ENCODE measurements at regions not wholly inside any gene's neighbourhood (a gene's known extent, or its start where the extent isn't known, plus 50 kb on each side); places are given as distances from the start of the nearest gene placed in this dataset.
"Not testable (repeated sequence)": the region's sequence is repeated elsewhere in the genome, so short reads cannot be mapped to it uniquely, and the experiment has no call there.

DNA sequence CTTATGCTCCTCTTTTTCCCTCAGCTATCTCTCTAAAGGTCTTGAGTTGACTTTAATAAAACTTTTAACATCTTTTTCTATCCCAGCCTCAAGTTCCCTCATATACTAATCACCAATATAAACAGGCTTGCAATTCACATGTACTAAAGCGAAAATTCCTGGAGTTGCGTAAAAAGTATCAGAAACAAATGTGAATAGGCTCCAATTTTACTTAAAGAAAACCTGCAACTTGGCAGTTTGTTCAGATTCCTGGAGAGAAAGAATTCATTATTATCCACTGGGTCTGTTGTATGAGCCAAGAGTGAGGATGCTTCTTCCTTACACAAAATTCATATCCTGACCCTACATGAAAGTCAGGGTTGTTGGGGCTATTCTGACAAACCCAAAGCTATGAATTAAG lies 384.2 kb downstream of the DTWD2 start:
- peak; percentile 23 for DNase-seq (ENCODE audit: low read depth)

GRCh38 chr5:118603278-118603677 lies 385.1 kb downstream of the DTWD2 start:
- no peak for DNase-seq (ENCODE audit: low read depth)

DNA sequence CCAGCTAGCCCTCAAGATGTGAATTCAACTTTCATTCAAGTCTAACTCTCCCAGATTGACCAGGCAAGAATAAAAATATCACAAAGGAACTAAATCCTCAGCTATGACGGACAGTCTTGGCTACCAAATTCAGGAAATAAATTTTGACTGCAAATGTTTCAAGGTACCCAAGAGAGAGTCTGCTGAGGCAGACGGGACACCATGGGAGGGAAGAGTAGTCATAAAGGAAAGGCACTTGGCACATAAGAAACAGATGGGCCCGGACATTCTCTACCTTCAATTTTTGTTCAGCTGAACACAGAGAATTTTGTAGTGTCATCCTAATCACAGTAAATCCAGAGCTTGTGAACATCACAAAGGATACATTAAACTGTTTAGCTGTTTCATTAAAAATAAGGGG lies 390.0 kb downstream of the DTWD2 start:
- no peak for DNase-seq (ENCODE audit: low read depth)

- DNase-seq (ENCODE audit: low read depth), result no peak
Observed at GRCh38 chr5:118597543-118597942, 390.8 kb downstream of the DTWD2 start.

DNA sequence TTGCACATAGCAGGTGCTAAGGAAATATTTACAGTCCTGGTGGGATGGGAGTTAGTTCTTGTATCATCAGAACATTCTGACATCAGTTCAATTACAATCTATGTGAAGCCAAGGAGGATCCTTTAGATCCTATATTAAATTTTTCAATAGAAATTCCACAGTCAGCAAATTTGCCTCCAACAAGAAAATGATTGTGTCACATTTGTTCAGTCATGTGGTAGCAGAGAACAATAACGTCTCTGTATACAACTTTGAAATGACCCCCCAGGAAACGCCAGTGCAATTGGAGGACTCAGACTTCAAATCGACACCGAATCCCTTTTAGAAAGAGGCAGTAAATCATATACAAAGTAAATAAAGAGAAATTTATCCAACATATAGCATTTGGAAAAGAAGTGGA lies 392.1 kb downstream of the DTWD2 start:
- DNase-seq (ENCODE audit: low read depth), result no peak

GRCh38 chr5:118593003-118593328 lies 395.4 kb downstream of the DTWD2 start:
- DNase-seq (ENCODE audit: low read depth), result no peak

DNA sequence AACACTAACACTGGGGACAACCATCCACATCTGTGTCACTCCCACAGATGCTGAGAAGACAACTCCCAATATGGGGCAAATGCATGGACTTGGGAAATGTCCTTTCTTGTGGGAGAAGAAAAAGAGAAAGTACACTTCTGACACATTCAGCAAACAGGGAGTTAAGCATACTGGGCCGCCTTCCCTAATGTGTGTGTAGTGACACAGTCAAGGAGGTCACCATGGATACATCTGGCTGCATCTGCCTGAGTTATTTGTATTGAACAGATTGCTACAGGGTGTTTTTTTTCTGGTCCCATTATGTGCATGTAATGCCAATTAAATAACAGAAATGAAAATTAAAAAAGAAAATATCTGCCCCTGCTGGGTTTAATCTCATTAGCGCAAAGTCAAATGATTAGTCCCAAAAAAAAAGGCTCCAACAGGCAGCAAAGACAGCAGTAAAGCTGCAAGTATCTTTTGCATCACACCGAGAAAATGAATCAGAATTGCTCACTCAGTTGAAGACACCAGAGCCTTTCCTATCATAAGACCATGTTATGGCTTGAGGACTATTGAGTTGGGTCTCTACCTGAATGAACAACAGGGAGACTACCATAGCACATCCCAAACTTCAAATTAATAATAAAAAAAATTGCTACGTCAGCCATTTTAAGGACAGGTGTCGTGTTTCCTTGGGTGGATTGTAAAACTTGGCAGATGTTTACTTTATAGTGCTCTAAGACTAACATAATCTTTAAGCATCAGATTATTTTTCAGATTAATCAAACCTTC lies 395.9 kb downstream of the DTWD2 start:
- no peak for DNase-seq (ENCODE audit: low read depth)

DNA sequence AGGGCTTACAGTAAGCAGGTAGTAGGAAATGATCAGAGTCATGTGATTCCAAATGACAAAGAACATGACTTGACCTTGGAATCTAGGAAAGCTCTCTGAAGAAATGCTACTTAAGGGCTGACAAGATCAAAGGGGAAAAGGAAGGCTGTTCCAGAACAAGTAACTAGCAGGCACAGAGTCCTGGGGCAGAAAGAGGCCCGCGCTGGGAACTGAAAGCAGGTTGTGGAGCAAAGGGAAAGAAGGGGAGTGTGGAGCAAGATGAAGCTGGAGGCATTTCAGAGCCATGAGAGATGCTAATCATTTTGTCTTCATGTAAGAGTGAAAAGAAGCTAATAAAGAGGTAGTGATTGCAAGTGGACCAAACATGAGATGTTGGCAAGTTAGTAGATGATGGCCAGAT lies 397.5 kb downstream of the DTWD2 start:
- DNase-seq (ENCODE audit: low read depth), result no peak

- peak; percentile 27 for DNase-seq (ENCODE audit: low read depth)
Observed at GRCh38 chr5:118580949-118581348, 407.4 kb downstream of the DTWD2 start.

DNA sequence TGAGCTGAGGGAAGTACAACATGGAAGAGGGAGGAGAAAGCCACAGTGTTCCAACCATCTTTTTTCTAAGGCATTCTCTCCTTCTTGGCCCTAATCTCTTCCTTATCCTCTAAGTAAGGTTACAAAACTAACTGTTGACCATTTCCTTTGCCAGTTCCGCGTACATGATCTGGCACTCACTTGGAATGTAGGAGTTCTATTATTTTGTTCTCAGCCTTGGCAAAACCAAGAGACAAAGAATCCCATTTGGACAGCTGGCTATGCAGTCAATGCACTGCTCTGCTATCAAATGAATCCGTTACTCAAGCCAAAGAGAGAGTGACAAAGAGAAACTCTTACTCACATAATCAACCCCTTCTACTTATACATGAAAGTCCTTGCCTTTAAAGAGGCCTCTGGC lies 410.3 kb downstream of the DTWD2 start:
- DNase-seq (ENCODE audit: low read depth), result no peak

- DNase-seq (ENCODE audit: low read depth), result no peak
Observed at GRCh38 chr5:118577621-118578020, 410.7 kb downstream of the DTWD2 start.

GRCh38 chr5:118570276-118570675 lies 418.1 kb downstream of the DTWD2 start:
- DNase-seq (ENCODE audit: low read depth), result not testable (repeated sequence)

- not testable (repeated sequence) for DNase-seq (ENCODE audit: low read depth)
Observed at GRCh38 chr5:118569596-118569995, 418.8 kb downstream of the DTWD2 start.

DNA sequence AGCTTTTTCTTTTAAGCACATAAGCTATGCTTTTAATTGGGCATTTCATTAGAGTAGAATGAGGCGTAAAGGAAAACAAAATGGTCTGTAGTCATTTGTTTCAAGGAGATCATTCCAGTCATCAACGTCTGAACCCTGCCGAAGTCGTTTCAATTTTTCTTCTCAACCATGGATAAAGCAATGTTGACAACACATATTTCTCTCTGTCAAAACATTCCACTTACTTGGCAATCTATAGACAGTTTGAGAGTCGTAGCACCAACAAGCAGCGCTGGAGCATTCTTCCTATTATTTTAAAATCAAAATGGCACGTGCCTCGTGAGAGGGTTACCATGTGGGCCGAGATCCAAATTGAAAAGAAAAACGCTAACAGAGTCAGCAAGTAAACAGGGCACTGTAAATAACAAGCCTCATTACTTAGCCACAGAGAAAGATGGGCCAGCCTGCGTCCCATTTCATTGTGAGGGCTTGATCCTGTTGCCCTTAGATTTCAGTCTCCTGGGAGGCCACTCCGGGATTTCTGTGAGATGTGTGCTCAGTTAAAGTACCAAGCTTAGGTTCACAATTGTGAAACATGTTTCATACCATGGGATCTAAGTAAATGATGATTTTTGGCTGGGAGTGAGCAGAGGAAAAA lies 422.9 kb downstream of the DTWD2 start:
- no peak for DNase-seq (ENCODE audit: low read depth)

GRCh38 chr5:118561971-118562370 lies 426.4 kb downstream of the DTWD2 start:
- no peak for DNase-seq (ENCODE audit: low read depth)

- DNase-seq (ENCODE audit: low read depth), result no peak
Observed at GRCh38 chr5:118561235-118561634, 427.1 kb downstream of the DTWD2 start.

- DNase-seq (ENCODE audit: low read depth), result no peak
Observed at GRCh38 chr5:118558871-118559270, 429.5 kb downstream of the DTWD2 start.

- no peak for DNase-seq (ENCODE audit: low read depth)
Observed at GRCh38 chr5:118557251-118557661, 431.1 kb downstream of the DTWD2 start.

DNA sequence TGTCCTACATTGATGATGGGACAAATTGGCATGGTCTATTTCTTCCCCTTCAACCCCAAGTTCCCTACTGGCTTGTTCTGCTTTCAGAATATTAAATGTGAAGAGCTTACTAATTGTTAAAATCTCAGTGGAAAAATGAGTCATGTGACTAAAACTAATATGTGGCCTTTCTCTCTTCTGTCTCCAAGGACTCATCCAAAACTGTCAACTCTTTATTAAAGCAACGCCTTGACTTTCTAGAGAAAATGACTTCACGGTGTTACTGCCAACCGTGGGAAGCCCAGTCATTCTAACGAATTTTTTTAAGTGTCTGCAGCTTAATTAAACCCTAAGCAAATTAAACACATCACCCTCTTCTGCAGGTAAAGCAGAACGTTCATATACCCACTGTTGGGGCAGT lies 431.6 kb downstream of the DTWD2 start:
- DNase-seq (ENCODE audit: low read depth), result no peak

DNA sequence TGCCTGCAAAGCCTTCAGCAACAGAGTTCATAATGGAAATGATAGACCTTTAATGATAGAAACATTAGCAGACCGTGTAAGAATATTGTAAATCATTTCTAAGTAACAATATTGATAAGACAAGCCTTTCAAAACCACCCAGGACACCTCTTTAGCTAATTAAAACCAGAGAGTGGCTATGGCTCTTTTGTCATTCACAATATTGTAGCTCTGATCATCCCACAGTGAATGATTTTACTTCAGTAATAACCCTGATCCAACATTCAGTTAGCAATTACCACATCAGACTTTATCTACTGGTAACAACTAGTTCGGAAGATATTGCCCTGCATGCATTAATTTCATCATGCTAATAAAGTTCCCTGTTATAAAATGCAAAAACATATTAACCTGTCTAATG lies 432.6 kb downstream of the DTWD2 start:
- DNase-seq (ENCODE audit: low read depth), result no peak

GRCh38 chr5:118554981-118555380 lies 433.4 kb downstream of the DTWD2 start:
- no peak for DNase-seq (ENCODE audit: low read depth)

DNA sequence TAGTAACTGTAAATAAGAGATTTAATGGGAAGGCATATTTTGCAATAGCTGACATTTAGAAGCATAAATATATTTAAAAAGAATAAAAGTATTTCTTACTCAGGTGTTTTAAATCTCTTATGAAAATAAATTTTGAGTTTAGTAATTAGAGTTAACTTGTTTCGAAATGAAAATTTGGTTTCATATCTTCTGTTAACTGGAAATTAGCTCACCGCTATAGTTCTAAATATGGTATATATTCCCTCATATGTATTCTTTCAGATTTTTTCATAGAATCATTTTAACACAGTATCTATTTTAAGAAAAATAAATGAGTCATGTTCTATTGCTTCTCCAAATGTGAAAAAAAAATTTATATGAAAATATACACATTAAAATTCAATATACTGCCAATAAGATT lies 434.1 kb downstream of the DTWD2 start:
- no peak for DNase-seq (ENCODE audit: low read depth)

DNA sequence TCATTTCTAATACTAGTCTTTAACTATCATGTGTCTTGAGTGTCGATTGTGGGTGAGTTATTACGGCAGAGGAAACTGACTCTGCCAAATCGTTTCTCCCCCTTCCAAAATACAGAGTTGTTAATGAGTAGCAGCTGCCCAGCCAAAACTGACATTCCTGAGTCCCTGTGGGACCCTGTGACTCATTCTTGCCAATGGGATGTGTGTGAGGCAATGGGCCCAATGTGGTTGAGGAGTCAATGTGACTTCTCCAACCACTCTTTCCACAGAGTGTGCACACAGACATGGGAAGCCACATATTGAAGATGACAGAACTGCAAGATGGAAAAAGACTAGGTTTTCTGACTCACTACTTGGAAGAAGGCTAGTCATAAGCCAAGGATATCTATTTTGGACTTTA lies 434.7 kb downstream of the DTWD2 start:
- peak; percentile 96 for DNase-seq (ENCODE audit: low read depth)

DNA sequence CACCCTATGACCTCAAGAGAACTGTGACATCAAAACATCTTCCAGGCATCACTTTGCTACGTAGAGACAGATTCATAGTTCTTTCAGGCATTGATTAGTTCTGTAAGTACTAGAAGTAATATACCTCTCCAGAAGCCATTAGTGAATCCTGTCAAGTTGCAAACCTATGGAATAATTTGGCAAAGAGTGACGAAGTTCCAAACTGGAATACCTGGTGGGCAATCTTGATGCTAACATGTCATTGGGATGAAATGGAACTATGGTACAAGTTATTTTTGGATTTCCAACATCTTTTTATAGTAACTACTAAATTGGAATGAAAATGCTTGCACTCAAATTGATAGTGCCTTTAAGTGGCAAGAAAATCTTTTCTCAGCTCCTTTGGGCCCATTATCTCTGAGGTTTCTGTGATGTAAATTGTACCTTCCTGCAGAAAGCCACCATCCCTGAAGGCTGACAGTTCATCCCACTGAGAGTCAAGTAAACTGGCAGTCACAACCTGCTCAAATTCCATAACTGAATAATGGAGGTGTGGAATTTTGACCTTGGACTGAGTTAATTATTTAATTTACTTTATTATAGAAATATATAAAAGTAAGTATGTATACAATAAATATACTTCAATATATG lies 435.5 kb downstream of the DTWD2 start:
- DNase-seq (ENCODE audit: low read depth), result no peak
